Activated T-helper 1 cell treated with anti-CD3 and anti-CD28 coated beads, Interleukin-2, amount 50 U/mL, for 16 hours (primary cell): ENCODE measurements at regions not wholly inside any gene's neighbourhood (a gene's known extent, or its start where the extent isn't known, plus 50 kb on each side); places are given as distances from the start of the nearest gene placed in this dataset.

ENCODE experiments used
- DNase-seq, 2 donors: peaks; one replicate each; pipeline ENCODE4 v3.0.0-alpha.2; 2020; ENCODE audit warnings: low read depth in 1 of 2, low spot score in 1 of 2

GRCh38 chr1:209516771-209517680, 66.5 kb upstream of the CAMK1G start:
- DNase-seq: no peak

- no peak for DNase-seq
Measured at GRCh38 chr1:209517681-209518050, 65.8 kb upstream of the CAMK1G start.

GRCh38 chr1:209519786-209520185, 63.7 kb upstream of the CAMK1G start:
- DNase-seq: no peak

DNA sequence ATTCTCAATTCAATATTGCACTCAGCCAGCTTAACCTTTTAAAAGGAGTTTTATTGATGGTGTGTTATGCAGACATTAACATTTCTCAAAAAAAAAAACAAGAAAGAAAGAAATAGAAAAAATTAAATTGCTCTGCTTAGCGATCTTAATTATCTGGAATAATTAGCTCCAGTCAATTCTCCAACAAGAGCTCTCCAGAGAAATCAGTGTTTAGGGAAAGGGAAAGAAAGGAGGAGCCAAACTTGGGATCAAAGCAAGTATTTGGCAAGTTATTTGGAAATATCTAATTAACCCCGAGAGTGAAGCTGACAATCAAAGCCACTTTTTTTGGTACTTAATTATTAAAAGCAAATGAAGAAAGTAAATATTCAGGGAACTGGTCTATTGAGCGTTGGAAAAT, 60.7 kb upstream of the CAMK1G start:
- no peak for DNase-seq

DNA sequence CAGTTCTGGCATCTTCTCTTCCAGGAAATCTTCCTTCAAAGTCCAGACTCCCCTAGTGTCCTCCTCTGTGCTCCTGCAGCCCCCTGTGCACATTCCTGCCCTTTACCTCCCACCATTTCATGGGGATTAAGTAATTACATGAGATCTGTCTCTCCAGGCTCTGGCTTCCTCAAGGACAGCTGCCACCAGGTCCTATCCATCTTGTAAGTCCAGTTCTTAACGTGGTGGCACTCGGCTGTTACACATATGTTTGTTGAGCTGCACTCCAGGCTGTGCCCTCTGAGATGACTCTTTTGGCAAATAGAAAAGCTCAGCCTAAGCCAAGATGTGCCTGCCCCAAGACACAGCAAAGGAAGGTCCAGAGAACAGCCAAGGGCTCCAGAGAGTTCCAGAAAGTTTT, 57.4 kb upstream of the CAMK1G start:
- DNase-seq: no peak

GRCh38 chr1:209527372-209527771, 56.1 kb upstream of the CAMK1G start:
- no peak for DNase-seq

DNA sequence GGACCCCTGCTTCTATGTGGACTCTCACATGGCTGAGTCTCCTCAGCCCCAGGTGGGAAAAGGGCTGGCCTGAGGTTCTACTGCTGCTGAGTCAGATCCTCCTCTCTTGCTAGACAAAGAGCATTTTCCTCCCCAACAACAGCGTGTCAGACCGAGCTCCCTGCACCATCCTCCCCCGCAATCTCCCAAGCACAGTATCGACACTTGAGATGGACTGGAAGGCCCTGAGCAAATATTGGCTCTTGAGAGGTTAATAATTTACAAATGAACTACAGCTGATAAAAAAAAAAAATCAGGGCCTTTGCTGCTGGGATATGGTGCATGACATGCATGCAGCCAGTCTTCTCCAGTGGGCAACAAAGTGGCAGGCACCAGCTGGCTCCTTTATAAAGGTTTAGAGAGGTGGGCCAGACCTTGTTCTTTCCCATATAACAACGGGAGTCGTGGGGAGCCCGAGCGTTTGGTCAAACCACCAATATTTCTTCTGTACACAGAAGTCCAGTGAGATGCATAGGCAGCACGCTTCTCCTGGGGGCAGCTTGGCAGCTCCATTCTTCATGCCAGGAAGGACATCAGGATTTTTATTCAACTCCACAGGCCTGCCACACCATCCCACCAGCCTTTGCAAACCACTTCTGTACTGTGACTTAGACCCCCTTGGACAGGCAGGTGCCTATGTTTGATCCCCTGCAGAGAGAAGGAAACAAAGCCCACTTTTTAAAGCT, 55.4 kb upstream of the CAMK1G start:
- DNase-seq: no peak

DNA sequence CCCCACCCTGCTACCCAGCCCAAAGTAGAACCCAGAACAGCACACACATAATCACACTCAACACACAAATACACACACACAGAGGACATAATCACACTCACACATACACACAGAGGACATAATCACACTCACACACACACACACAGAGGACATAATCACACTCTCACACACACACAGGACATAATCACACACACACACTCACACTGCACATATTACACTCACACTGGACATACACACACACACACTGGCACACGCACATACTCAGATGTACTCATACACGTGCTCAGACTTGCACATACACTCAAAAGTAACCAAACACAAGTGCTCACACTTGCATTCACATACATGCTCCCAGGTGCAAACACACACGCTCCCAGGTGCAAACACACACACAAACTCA, 54.3 kb upstream of the CAMK1G start:
- DNase-seq: no peak

DNA sequence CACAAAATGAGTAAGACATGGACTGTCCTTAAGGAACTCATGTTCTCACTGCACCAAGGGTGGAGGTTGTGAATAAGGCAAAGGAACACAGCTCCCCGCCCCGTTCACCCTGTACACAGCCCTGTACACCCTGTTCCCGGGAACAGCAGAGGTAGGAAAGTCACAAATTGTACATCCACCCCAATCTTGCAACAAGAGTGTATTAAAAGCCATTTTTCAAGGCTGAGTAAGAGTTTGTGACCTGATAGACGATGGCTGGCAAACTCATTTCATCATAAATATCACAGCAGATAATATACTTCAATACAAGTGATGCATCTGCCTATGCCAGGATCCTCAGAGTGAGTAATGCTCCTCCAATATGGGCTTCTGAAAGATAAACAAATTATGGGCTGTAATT, 52.5 kb upstream of the CAMK1G start:
- no peak for DNase-seq

GRCh38 chr1:209531549-209531948, 52.0 kb upstream of the CAMK1G start:
- DNase-seq: no peak
